HG02885 (cell line): ENCODE measurements at regions not wholly inside any gene's neighbourhood (a gene's known extent, or its start where the extent isn't known, plus 50 kb on each side); places are given as distances from the start of the nearest gene placed in this dataset.
A peak's percentile ranks its signal among the peaks of the same experiment; 100 is the strongest.

Experiments
- ATAC-seq: cut with Tn5 transposase; IDR thresholded peaks from one replicate; pipeline ENCODE4 v1.9.1; 2021; ENCODE audit warnings: mild to moderate bottlenecking; ENCODE audit not compliant: unreplicated experiment, poor library complexity

DNA sequence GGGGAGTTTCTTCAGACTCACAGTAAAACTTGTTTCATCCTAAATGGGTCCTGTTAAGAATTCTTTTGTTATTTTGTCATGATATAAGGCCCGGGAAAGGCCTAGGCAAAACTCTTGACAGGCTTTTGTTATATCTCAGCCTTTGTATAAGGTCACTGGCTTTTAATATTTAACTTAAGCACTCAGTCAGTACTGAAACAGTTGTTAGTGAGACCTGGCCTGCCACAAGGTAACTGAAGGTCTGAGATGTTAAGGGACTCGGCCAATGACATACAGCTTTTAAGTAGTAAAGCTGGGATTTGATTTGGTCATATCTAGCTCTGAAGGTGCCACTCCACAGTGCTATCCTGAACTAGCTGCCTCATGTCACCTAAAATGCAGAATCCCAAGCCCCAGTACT lies 57.2 kb upstream of the STEAP4 start:
- no peak for ATAC-seq

DNA sequence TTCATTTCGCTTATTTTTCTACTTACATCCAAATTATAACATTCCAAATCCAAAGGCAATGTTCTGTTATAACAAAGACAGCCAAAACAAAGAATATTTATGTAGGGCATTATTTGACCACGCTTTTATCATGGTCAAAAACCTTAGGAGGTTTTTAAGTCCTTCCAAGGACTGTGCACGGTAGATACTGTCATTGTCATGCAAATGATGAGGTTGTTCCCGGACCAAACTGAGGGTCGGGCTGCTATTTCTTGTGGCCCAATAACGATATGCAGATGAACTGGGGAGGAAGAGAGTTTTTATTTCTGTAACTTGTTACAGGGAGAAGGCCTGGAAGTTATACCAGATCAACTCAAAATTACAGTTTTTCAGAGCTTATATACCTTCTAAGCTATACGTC lies 56.6 kb upstream of the STEAP4 start:
- no peak for ATAC-seq

DNA sequence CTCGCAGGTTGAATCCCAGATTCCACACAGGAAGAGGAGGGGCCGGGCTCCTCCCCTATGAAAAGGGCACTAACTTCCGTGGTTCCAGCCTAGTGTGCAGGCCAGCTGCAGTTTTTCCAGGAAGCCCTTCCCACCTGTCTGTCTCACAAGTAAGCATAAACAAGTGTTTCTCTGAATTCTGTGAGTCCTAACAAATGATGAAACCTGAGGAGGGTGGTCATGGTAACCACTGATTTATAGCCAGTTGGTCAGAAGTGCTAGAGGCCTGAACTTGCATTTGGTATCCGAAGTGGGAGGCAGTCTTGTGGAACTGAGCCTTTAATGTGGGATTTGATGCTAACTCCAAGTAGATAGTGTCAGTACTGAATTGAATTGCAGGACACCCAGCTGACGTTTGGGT lies 54.7 kb upstream of the STEAP4 start:
- ATAC-seq, result no peak

DNA sequence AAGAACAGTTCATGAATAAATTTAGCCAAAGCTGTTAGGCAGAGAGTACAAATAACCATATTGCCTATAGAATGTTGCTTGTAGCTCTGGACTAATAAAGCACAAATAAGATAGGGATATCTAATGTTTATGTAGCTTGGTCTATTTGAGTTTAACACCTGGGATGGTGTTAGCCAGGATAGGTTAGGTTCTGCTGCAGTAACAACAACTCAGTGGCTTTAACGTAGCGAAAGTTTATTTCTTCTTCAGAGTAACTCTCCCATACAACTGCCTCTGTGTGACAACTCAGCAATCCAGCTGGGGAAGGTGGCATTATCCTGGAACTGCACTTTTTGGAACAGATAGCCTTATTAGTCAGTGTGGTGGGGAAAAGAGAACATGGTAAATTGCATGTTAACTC lies 52.2 kb upstream of the STEAP4 start:
- ATAC-seq, result no peak

DNA sequence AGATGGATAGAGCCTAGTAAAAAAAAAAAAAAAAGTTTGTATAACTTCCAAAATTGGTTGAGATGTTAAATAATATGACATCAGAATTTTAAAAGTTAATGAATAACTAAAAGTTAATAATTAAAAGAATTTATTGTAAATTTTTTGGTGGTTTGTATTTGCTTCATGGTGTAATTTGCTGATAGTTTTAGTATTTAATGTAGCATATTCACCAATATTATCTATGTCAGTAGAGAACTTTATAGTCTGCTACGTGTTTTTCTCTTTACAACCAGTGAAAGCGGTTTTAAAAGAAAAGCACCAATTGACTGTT lies 51.8 kb upstream of the STEAP4 start:
- ATAC-seq, result no peak

DNA sequence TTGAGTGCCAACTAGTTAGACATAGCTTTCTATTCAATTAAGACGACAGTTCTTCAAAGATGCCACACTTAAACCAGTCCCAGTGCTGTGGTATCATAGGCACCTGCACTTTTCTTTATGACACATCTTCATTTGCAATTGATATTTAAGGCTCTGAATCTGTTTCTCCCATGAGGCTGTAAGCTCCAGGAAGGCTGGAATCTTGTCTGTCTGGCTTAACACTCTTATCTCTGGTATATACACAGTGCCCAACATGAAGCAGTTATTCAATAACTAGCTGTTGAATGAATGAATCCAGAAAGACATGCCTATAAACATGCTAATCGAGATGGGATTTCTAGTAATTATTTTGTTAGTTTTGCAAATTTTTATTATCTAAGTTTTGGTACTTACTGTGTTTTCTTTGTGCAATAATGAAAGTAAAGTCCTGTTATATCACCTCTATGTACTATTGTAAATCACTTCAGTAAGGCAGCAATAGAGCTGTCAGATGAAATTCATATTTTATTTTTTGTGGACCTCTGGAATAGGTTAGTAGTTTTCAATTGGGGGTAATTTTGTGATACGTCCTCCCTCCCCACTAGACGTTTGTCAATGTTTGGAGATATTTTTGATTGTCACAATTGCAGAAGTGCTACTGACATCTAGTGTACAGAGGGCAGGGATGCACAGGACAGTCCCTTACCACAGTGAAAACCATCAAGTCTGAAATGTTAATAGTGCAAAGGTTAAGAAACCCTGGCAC lies 51.3 kb upstream of the STEAP4 start:
- peak; percentile 83 for ATAC-seq

DNA sequence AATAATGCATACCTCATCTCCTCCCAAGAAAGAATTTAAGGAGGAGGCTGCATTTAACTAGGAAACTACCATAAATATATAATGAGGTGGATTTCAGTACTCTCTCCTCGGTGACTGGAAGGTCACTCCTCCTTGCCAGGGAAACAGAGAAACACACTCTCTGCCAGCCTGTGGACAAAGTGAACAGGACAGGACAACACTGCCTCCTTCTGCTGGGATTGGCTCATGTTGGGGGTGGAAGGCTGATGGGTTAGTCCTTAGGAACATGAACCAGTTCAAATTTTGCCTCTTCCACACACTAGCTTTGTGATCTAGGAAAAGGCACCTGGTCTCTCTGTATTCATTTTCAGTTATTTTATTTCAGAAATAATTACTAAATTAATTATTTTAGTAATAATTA lies 50.6 kb upstream of the STEAP4 start:
- no peak for ATAC-seq
